GM10266 (cell line): ENCODE measurements at regions not wholly inside any gene's neighbourhood (a gene's known extent, or its start where the extent isn't known, plus 50 kb on each side); places are given as distances from the start of the nearest gene placed in this dataset.

Source experiments
- DNase-seq: peaks from one replicate; pipeline ENCODE4 v3.0.0; 2012; ENCODE audit errors: extremely low spot score
- CTCF ChIP-seq: IDR thresholded peaks from 2 replicates; pipeline ENCODE4 v1.5.1; 2012; ENCODE audit warnings: mild to moderate bottlenecking, low read depth; ENCODE audit not compliant: control insufficient read depth, insufficient read depth; ENCODE audit errors: missing control alignments

DNA sequence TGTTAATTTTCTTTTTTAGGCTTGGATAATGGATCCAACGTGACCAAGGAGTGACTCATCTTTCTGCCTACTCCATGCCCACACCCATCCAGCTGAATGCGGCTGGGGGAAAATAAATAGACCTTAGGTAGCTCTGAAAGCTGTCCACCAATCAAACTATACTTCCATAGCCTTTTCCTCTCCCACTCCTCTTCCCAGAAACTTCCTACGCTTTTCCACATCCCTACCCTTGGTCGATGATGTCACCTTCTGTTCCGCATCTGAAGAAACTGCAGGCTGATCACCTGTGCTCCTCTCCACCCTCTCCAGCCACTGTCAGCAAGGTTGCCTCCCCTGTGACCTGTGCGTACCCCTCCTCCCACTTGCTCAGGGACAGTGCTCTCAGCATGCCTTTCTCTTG is 359.8 kb upstream of the KLF6 start:
- no peak for TF ChIP-seq CTCF
- no peak for DNase-seq

GRCh38 chr10:4141471-4141870 is 356.5 kb upstream of the KLF6 start:
- no peak for DNase-seq

GRCh38 chr10:4138146-4138721 is 353.2 kb upstream of the KLF6 start:
- DNase-seq = no peak
- no peak for TF ChIP-seq CTCF

More at GRCh38 chr10:4141471-4141870, 356.5 kb upstream of the KLF6 start:
- no peak for TF ChIP-seq CTCF

GRCh38 chr10:4137299-4137698 is 352.3 kb upstream of the KLF6 start:
- no peak for TF ChIP-seq CTCF
- DNase-seq = no peak

DNA sequence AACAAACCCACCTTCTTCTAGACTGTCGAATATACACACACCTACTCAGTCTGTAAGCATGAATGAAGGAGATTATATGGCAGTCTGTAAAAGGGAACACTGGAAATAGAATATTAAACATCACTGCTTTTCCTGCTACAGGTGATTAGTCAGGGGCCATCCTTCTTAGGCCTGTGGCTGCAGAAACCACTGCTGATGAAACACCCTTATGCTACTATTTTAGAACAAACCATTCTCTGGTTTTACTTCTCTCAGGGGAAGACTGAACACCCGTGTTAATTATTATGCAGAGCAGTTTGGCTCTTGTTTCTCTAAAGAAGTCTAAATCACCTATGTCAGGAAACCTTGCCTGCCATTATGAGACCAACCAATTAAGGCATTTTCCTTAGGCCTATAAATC is 351.1 kb upstream of the KLF6 start:
- DNase-seq = peak; percentile 55
- TF ChIP-seq CTCF = no peak

GRCh38 chr10:4132216-4132556 is 347.2 kb upstream of the KLF6 start:
- TF ChIP-seq CTCF = no peak
- no peak for DNase-seq

DNA sequence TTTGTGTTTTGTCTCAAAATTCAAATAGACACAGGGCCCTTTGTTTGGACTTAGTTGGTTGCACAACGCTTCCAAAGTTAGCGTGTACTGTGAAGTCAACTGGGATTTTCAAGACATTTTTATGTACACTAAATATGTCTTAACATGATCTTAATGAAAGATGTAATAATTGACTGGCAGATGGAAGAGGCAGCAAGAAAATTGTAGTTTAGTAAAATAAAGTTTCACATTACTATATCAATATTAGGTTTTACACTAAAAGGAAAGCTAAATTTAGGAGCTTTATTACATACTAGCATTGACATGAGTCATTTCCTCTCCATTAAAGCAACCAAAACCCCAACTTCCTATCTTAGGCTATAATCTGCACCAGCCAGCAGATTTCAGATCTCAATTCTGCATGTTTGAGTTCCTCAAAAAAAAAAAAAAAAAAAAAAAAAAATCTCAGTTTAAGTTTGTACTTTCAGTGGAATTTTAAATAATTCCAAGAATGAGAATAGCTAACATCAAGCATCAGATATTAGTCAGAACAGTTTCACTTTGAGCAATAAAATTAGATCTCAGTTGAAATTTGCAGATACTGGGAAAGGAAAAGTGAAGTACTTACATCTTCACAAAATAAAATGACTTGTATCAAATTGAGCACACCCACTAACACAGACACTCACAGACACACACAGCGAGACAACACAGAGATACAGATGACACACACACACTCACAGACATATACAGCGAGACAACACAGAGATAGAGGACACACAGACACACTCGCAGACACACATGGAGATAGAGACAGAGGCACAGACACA is 346.6 kb upstream of the KLF6 start:
- DNase-seq = peak; percentile 51

More for the DNA sequence above, 346.6 kb upstream of the KLF6 start:
- no peak for TF ChIP-seq CTCF
